Endothelial cell (in vitro differentiated cells): ENCODE measurements at regions not wholly inside any gene's neighbourhood (a gene's known extent, or its start where the extent isn't known, plus 50 kb on each side); places are given as distances from the start of the nearest gene placed in this dataset.

ENCODE experiments used
- DNase-seq: peaks from one replicate; pipeline ENCODE4 v3.0.0; 2021; ENCODE audit warnings: low spot score
- H3K27ac Mint-ChIP-seq: one replicate; pipeline ENCODE4 v1.8.0; 2021; ENCODE audit warnings: mixed read lengths, inconsistent platforms; ENCODE audit not compliant: unreplicated experiment
- H3K27me3 Mint-ChIP-seq: one replicate; pipeline ENCODE4 v1.8.0; 2021; ENCODE audit warnings: mild to moderate bottlenecking, moderate library complexity, mixed read lengths, inconsistent platforms; ENCODE audit not compliant: unreplicated experiment
- H3K36me3 Mint-ChIP-seq: one replicate; pipeline ENCODE4 v1.8.0; 2021; ENCODE audit warnings: mild to moderate bottlenecking, low read depth, mixed read lengths, inconsistent platforms; ENCODE audit not compliant: unreplicated experiment
- H3K4me1 Mint-ChIP-seq: one replicate; pipeline ENCODE4 v1.8.0; 2021; ENCODE audit warnings: mild to moderate bottlenecking, mixed read lengths, inconsistent platforms; ENCODE audit not compliant: unreplicated experiment
- H3K4me3 Mint-ChIP-seq: one replicate; pipeline ENCODE4 v1.8.0; 2021; ENCODE audit warnings: mild to moderate bottlenecking, mixed read lengths, inconsistent platforms; ENCODE audit not compliant: unreplicated experiment
- H3K9me3 Mint-ChIP-seq: one replicate; pipeline ENCODE4 v1.8.0; 2021; ENCODE audit warnings: mixed read lengths, inconsistent platforms; ENCODE audit not compliant: unreplicated experiment
- CTCF ChIP-seq: fragments of 200-600 bp; sonication (generic); IDR thresholded peaks from one replicate; pipeline ENCODE4 v1.5.0; 2021; ENCODE audit warnings: antibody characterized with exemption; ENCODE audit not compliant: unreplicated experiment

GRCh38 chr14:83017296-83017695, 1483.6 kb upstream of the SEL1L start:
- no peak for TF ChIP-seq CTCF
- H3K4me3 Mint-ChIP-seq = no peak overlapping the region
- H3K4me1 Mint-ChIP-seq = peaks cover 5% of the 10 kb centered on the region
- DNase-seq = no peak
- no peaks in the 10 kb centered on the region for H3K27me3 Mint-ChIP-seq
- no peak overlapping the region for H3K27ac Mint-ChIP-seq
- H3K9me3 Mint-ChIP-seq = no peaks in the 10 kb centered on the region
- H3K36me3 Mint-ChIP-seq = no peaks in the 10 kb centered on the region

GRCh38 chr14:83019744-83020414, 1486.2 kb upstream of the SEL1L start:
- H3K4me3 Mint-ChIP-seq = no peak overlapping the region
- TF ChIP-seq CTCF = no peak
- no peaks in the 10 kb centered on the region for H3K36me3 Mint-ChIP-seq
- H3K27ac Mint-ChIP-seq = no peak overlapping the region
- no peaks in the 10 kb centered on the region for H3K9me3 Mint-ChIP-seq
- H3K4me1 Mint-ChIP-seq = peaks cover 5% of the 10 kb centered on the region
- DNase-seq = no peak
- H3K27me3 Mint-ChIP-seq = no peaks in the 10 kb centered on the region

- H3K27ac Mint-ChIP-seq = no peak overlapping the region
These were observed 1487.7 kb upstream of the SEL1L start for GRCh38 chr14:83021323-83021722.

GRCh38 chr14:83023369-83023768, 1489.7 kb upstream of the SEL1L start:
- Mint-ChIP-seq H3K9me3 (no peaks in the 10 kb centered on the region), H3K4me3 (no peak overlapping the region), H3K27ac (no peak overlapping the region), H3K36me3 (no peaks in the 10 kb centered on the region), H3K27me3 (no peaks in the 10 kb centered on the region), H3K4me1 (peaks cover 5% of the 10 kb centered on the region)
- DNase-seq = no peak
- no peak for TF ChIP-seq CTCF

More at GRCh38 chr14:83021323-83021722, 1487.7 kb upstream of the SEL1L start:
- H3K4me3 Mint-ChIP-seq = no peak overlapping the region
- no peaks in the 10 kb centered on the region for H3K9me3 Mint-ChIP-seq
- peaks cover 5% of the 10 kb centered on the region for H3K4me1 Mint-ChIP-seq
- H3K36me3 Mint-ChIP-seq = no peaks in the 10 kb centered on the region
- no peak for DNase-seq
- H3K27me3 Mint-ChIP-seq = no peaks in the 10 kb centered on the region
- TF ChIP-seq CTCF = no peak

- no peaks in the 10 kb centered on the region for H3K27me3 Mint-ChIP-seq
- H3K36me3 Mint-ChIP-seq = no peaks in the 10 kb centered on the region
- no peaks in the 10 kb centered on the region for H3K4me1 Mint-ChIP-seq
- no peak overlapping the region for H3K4me3 Mint-ChIP-seq
- no peak for DNase-seq
- H3K9me3 Mint-ChIP-seq = no peaks in the 10 kb centered on the region
- no peak for TF ChIP-seq CTCF
- no peak overlapping the region for H3K27ac Mint-ChIP-seq
These were observed 1507.6 kb upstream of the SEL1L start for GRCh38 chr14:83041224-83041623.
